ENCODE measurements at regions not wholly inside any gene's neighbourhood (a gene's known extent, or its start where the extent isn't known, plus 50 kb on each side); places are given as distances from the start of the nearest gene placed in this dataset.

DNA sequence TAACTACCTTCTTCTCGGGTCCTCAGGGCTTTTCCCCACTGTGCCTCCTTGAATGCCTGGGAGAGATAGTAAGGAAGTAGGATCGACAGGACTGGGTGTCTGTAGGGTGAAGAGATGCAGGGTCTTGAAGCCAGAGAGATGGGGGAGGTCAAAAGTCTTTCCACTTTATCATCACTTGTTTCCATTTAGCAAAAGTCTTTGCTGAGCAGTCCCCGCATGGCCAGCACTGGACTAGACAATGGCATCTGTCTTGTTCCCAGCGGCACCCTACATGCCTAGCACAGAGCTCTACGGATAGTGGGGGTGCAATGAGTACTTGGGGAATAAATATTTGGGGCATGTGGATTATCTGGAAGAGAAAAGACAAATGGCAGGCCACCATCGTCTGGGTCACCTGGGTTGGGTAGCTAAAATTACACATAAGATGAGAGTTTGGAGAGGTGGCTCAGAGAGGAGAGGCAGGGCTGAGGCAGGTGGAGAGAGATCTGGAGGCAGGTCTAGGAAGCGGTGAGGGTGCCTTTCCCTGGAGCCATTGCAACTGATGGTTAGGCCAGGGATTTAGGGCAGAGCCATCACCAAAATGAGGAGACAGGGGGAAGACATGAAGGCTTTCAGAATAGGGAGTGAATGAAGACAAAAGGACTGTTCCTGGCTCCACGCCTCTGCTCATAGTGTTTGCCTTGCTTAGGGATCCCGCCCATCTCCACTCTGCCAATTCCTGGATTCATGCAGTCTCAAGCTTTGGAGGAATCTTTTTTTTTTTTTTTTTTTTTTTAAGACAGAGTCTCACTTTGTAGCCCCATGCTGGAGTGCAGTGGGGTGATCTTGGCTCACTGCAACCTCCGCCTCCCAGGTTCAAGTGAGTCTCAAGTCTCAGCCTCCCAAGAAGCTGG, 250.8 kb upstream of the KLF4 start:
- DNase-seq, result peak; percentile 72

DNA sequence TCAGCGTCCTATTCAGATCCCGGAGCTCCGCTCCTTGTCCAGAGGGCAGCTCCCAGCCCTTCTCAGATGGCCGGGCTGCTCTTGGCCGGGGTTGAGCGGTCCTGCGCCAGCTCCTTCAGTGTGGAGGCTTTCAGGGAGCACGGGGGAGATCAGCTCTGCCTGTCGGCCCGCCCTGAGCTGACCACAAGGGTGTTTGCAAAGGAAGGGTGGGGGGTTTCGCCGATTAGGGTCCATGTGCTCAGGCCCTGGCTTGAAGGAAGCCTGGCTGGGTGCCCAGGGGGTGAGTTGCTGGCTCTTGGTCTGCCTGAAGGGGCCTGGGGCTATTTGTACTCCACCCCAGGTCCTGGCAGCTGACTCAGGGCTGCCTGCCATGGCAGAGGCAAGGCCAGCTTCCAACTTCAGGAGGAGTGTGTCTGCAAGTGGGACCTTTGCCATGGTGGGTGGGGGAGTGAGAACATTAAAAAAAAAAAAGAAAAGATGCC, 250.1 kb upstream of the KLF4 start:
- peak; percentile 91 for DNase-seq

DNA sequence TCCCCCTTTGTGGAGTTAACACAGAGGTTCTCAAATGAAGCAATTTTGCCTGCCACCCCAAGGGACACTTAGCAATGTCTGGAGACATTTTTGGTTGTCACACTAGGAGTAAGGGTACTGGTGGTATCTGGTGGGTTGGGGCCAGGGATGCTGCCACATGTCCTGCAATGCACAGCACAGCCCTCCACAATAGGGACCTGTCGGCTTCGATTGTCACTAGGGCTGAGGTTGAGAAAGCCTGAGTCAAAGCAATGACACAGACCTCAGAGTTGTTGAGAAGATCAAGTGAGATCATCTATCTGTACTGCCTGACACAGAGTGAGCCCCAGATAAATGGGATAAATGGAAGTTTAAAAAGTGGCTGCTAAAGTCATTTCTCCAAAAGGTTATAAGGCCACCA, 249.2 kb upstream of the KLF4 start:
- DNase-seq, result no peak

DNA sequence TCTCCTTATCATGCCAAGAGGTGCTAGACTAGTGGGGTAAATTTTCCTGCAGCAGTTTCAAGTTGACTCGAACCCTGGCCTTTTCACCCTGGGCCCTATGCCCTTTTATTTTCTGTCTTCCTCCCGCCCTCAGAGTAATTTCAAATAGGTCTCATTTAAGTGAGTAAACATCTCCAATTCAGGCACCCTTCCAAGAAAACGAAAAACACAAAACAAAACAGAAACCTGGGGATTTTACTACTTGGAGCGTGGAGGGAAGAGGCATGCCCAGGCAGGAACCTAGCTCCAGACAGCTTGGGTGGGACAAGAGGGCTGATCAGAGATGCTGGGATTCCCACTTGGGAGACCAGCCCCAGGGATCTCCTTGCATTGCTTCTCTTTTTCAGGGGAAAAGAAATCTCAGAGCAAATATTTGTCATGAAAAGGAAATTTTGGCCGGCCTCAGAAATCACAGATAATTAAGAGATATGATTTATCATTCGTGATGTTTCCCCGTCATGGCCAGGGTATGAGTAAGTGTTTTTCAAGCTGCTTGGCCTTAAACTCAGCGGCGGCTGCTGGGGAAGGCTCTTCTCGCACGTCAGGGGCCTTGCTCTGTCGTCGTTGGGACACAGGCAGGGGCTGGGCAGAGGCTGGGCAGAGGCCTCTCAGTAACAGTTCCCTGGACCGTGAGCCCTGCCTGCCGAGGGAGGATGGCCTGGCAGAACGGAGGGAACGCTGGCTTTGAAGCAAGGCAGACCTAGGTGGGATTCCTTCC, 248.6 kb upstream of the KLF4 start:
- DNase-seq, result peak; percentile 70

DNA sequence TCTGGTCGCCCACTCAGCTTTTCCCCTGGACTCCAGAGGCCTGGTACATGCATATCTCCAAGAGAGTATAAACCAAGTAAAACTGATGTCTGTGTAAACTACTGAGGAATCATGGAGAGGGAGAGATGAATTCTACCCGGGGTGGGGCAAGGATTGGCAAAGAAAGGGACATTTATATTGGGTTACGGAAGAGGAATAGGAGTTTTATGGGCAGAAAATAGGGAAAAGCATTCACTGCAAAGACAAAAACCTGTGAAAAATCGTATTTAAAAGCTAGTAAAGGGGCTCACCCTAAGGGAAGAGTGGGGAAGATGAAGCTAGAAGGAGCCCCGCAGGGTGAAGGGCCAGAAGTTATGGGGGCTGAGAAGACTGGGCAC, 248.0 kb upstream of the KLF4 start:
- DNase-seq, result no peak

DNA sequence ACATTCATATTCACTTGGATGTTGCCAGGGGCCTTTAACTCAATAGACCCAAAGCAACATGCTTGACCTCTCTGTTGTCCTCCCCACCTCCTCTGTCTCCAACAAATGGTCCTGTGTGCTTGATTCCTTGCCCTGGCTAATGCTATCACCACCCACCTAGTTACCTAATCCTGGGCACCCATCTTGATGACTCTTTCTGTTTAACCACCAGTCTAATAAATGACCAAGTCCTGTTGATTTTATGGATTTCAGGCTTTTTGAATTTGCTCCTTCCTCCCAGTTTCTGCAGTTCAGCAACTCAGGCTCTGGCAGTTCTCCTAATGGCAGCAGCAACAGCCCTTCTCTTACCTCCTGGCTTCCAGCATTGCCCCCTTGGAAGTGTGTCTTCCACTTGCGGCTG, 246.3 kb upstream of the KLF4 start:
- no peak for DNase-seq

DNA sequence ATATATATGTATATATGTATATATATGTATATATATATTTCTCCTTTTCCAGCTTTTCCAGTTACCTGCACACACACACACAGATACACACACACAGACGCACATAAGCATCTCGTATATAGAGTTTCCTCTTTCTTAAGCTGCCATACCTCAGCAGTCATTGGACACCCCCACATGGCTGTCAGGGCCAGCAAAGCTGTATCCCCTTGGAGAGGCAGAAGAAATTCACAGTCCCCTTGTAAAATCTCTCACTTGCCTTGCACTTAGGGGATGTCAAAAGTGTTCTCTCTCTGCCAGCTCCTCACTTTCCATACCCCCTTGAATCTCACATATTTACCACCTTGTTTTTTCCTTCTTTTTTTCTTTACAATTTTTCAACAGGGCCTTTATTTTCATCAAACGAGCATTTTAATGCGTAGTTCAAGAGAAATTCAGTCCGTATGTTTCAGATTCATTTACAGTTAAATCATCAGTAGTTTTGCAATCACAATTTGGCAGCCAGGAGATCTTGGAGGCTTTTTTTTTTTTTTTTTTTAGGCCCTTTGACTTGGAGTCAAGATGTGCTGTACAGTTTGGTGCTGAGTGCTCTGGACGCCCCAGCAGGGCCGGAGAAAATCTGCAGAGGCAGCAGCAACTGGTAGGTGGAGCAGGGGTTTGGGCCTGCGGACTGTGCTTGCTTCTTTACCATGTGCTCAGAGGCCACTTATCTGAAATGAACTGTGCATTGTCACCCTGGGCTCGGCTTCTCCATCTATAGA, 244.9 kb upstream of the KLF4 start:
- peak; percentile 72 for DNase-seq

DNA sequence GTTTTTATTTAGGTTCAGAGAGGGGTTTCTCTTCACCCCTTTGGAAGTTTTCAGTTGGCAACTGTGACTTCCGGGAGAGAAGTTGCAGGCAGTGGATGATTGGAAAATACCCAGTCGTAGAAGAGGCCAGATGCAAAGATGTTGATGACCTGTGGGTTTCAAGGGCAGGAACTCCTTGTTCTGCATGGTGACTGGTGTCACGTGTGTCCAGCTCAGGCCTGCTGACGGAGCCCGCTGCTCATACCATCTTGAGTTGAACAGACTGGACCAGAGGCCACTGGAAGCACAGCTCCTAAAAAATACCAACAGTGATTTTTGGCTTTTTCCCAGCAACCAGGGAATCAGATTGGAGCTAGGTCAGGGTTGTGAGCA, 243.9 kb upstream of the KLF4 start:
- no peak for DNase-seq

DNA sequence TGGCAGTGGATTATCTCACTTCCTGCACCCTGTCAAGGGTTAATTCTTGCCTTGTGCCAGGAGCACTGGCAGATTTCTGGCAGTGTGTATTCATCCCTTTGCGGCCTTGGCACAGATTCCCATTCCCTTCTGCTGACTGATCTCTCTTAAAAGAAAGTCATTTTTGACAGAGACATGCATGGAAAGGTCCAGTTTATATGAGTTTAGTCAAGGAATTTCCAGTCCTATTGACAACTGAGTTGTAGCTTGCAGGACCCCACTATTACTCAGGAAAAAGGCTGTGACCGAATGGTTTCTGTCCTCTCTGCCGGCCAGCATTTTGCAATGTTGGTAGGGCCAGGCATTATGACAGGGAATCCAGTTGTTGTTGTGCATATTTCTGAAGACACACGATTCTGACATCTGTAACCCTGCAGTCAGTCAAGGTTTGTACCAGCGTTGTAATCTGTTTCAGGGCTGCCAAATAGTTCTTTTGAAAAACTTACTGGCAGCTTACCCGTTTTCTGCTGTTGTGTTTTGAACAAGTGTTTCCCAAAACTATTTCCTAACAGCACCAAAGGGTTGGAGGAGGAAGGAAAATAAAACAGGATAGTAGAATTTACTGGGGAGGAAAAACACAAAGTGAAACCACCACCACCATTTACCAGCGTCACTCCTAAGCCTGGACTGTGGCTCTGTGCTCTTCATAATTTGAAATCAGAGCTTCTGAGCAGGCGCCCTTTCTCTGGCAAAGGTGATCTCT, 243.4 kb upstream of the KLF4 start:
- peak; percentile 87 for DNase-seq

DNA sequence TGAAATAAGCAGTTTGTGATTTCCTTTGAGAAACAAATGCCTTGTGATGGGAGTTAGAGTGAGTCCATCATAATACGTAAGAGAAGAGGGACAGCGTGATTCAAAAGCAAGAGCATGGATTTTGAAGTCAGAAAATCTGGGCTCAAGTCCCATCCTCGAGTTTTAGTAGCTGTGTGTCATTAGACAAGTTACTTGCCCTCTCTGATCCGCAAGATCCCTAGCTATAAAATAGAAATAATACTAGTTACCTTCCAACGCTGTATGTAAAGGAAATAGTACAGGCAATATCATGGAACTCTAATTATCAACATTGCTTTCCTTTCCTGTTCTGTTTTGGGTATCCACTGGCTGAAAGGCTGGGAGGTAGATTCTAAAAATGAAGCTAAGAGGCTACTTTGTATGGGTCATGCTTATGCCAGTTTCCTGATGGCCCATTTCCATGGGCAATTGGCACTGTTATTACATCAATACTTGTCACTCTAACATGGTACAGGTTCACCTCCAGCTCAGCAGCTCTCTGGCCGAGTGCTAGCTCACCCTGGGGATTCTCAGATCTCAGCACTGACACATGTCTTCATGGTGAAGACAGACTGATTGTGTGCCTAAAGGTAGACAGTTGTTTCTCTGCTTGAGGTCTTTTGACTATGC, 241.7 kb upstream of the KLF4 start:
- no peak for DNase-seq

DNA sequence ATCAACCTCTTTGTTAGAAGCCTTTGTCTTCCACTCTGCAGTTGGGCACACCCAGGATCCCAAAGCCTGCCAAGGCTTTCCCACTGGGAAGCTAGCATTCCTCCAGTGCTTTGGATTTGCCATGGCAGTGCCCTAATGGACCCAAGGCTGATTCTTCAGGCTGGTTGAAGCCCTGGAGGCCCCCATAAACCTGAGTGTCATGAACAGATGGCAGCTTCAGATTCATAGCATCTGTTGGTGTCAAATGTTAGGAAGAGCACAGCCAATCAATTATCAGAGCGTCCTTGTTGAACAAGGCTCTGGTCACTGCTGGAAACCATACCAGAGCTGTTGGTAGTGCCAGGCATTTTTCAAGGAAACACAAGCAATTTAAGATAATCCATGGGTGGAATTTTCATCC, 241.1 kb upstream of the KLF4 start:
- DNase-seq, result peak; percentile 95

DNA sequence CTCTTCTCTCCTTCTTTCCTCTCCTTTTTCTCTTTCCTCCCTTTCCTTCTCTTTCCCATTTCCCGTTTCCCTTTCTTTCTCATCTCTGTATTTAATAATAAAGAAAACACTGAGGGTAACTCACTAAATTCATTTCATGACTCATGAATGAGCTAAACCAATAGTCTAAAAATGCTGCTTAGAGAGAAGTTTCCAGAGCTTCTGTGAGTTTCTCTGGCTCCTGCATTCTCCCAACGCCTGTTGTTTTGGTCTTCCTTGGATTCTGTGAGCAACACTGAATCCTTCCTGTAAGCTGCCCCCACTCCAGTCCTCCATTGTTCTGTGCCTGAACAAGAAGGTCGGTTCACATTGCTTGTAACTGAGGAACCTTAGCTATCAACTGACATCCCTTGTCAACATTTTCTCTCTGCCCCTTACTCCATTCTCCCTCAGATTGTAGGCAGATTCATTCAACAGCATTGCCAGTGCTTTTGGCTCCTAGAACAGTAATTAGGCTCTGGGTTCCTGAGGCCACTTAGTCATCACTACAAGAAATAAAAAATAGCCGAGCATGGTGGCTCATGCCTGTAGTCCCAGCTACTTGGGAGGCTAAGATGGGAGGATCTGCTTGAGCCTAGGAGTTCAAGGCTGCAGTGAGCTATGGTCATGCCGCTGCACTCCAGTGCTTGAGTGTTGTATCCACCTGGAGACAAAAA, 237.7 kb upstream of the KLF4 start:
- no peak for DNase-seq

DNA sequence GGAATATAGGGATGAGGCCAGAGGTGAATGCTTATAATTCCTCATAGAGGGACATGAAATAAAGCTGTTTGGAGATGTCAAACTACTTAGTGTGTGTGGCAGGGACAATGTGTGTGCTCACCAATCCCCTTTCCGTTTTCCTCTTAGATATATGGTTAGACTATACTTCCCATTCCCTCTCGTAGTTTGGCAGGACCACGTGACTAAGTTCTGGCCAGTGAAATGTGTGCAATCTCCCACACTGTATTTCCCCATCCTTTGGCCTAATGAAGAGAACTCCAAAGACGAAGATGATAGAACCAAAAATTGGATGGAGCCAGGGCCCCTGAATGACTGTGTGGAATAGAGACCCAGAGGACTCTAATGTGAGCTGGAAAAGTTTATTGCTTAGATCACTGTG, 233.4 kb upstream of the KLF4 start:
- no peak for DNase-seq

DNA sequence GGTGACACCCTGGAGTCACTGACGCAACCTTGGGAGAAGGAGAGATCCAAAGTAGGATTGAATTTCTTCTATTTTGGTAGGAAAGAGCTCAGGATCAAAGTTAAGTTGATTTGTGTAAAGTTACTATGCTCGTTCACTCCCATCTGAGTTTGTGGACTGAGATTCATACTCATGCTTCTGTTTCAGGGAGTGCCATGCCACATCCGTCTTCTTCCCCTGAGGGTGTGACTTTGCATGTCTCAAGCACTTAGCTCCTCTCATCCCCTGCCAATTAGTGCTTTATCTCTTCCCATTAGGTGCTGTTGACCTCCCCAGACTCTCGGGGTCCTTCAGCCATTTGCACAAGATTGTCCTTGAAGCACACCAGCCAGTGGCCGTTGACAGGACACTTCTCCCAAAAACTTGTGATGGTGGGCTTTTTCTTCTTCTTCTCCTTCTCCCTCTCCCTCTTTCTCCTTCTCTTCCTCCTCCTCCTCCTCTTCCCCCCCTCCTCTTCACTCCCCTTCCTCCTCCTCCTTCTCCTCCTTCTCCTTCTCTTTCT, 232.2 kb upstream of the KLF4 start:
- no peak for DNase-seq

DNA sequence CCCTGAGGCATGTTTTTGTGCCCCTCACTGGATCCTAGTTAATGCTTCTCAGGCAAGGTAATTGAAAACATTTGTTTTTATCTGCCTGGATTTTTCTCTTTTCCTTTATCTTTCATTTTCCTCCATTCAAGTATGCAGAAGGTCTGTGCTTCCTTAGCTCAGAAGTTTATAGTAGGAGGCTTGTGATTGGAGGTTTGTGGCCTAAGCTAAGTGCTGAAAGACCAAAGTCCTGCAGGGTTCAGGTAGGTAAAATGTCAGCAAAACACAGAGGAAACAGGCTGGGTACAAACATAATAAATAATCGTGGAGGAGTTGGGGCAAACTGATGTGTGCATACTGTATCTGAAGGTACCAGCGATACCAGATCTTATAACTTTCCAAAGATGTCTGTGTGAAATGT, 230.9 kb upstream of the KLF4 start:
- DNase-seq, result no peak

DNA sequence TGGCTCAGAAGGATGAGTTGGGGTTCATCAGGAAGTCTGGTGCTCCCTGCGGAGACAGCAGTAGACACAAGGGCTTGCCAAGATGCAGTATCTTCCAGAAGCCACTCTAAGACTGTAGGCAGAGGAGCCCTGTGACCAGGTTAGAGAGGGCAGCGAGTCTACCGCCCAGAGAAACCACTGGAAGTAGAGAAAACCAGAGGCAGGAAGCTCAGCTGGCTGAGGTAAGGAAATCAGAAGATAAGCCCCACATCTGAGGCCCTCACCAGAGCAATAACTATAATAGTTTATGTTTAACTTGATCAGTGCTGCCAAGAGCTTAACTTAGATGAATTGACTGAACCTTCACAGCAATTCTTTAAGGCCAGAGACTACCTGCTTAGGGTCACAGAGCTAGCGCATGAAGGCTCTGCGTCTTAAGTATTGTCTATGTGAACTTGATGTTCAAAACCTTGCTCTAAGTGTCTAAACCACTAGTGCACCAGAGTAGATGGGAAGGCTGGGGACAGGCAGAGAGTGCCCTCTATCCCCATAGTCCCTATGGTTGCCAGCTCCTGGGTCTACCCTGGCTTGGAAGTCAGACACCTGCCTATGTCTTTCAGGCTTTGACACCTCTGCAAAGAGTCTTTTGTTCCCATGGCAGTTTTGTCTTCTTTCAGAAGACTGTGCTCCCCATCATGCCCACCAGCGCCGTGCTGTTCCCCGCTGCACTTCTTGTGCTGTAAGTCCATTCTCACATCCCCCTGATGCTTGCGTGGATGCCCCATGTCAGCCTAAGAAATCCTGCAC, 228.2 kb upstream of the KLF4 start:
- DNase-seq, result no peak

DNA sequence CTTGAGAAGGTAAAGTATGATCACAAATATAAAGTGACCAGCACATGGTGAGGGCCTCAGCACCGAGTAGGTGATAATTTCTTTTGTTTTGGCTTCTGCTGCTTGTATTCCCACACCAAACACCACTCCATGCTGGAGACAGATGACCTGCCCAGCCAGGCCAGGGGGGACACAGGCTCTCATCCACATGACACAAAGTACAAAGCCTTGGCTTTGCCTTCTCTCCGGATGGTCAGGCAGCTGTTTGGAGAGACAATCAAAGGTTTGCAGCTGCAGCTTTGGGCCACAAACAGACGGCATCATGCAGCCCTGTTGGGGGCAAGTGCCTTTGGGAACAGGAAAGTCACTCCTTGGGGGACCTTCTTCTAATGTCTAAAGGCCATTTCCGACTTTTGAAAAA, 226.2 kb upstream of the KLF4 start:
- peak; percentile 44 for DNase-seq

DNA sequence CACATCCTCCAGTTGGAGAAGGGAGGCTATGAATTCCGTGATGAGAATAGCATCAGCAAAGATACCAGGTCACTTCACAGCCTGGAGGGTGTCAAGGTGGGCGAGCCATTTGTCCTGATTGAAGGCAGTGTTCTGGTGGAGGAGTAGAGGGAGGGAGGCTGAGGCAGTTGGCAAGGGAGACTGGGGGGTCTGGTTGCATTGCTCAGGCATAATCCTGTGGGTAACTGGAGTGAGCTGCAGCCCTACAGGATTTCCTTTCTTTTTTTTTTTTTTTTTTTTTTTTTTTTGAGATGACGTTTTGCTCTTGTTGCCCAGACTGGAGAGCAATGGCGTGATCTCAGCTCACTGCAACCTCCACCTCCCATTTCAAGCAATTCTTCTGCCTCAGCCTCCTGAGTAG, 223.9 kb upstream of the KLF4 start:
- no peak for DNase-seq

DNA sequence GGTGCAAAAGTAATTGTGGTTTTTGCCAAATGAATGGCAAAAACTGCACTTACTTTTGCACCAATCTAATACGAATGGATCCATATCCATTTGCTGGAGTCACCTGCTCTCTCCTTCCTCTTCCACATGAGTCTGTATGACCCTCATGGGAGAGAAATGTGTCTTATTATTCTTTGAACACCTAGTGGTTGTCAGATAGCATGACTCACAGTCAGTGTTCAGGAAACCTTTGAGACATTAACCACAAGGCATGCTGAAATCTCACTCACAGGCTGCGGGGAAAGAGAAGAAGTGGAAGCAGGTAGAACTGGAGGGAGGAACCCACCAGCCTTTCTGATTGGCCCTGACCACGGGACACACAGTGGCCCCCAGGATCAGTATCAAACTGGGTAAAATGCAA, 222.8 kb upstream of the KLF4 start:
- DNase-seq, result no peak

DNA sequence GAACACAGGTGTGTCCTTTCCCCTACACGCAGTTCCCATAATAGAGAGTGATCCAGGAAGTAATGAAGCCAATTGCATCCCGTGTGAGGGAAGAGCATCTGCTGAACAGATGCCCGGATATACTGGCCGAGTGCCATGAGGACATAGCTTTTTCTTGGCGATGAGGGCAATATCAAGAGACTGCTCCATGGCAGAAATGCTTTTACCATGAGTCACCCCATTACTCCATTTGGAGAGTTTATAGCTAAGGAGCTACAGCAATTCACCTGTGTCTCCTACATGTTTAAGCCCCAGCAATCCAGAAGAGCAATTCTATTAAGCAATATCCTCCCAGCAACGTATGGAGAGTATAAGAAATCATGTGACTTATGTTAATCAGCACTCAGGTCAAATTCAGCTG, 222.0 kb upstream of the KLF4 start:
- peak; percentile 88 for DNase-seq

All from tongue (tissue), 1 donor.